Vagina (tissue), 2 donors: ENCODE measurements at regions not wholly inside any gene's neighbourhood (a gene's known extent, or its start where the extent isn't known, plus 50 kb on each side); places are given as distances from the start of the nearest gene placed in this dataset.

Source experiments
- CTCF ChIP-seq, 3 experiments: fragments of 450-650 bp in 2 of 3; fragments of 200-600 bp in 1 of 3; sonication (generic) in 1 of 3; IDR thresholded peaks; one replicate each; pipeline ENCODE4 v1.5.1; 2017 to 2019; ENCODE audit warnings: antibody characterized with exemption in 3 of 3, mild to moderate bottlenecking in 2 of 3, moderate library complexity in 2 of 3
- POLR2AphosphoS5 ChIP-seq, 2 donors: sonication (generic); formaldehyde crosslinking; IDR thresholded peaks; one replicate each; pipeline ENCODE4 v1.9.0; 2017; ENCODE audit warnings: antibody characterized with exemption in 2 of 2, mild to moderate bottlenecking in 2 of 2, low read depth in 1 of 2; ENCODE audit not compliant: insufficient read depth in 1 of 2

GRCh38 chr2:67671464-67672450, 274.6 kb downstream of the ETAA1 start:
- TF ChIP-seq CTCF (IDR thresholded peaks at IDR 0.05) (no peak), POLR2AphosphoS5 (IDR thresholded peaks at IDR 0.05; ENCODE audit: insufficient read depth in 1 of 2, low read depth in 1 of 2) (no peak)
